ENCODE measurements at regions not wholly inside any gene's neighbourhood (a gene's known extent, or its start where the extent isn't known, plus 50 kb on each side); places are given as distances from the start of the nearest gene placed in this dataset.

- TF ChIP-seq CTCF (IDR thresholded peaks at IDR 0.05) (no peak), POLR2A (IDR thresholded peaks at IDR 0.05) (no peak)
Measured at GRCh38 chr5:5985332-5985731, 393.0 kb downstream of the MED10 start.

Data from adrenal gland (tissue), 5 donors.